Neural cell (in vitro differentiated cells): ENCODE measurements at regions not wholly inside any gene's neighbourhood (a gene's known extent, or its start where the extent isn't known, plus 50 kb on each side); places are given as distances from the start of the nearest gene placed in this dataset.

ENCODE experiments used
- H2AFZ ChIP-seq: fragments of 200-600, 300-800 bp; sonication (generic), shearing (Covaris generic); 2 replicates; pipeline ENCODE4 v1.6.0; 2014; ENCODE audit warnings: low read depth, mild to moderate bottlenecking, antibody characterized with exemption, low read length, moderate library complexity
- H3F3A ChIP-seq: fragments of 200-600 bp; shearing (Covaris generic); 2 replicates; pipeline ENCODE4 v1.6.1; 2016; ENCODE audit warnings: mild to moderate bottlenecking, moderate library complexity, mixed read lengths, antibody characterized with exemption, low read length; ENCODE audit not compliant: insufficient read depth, poor library complexity, severe bottlenecking
- H3K27ac ChIP-seq: fragments of 200-600, 300-800 bp; sonication (generic), shearing (Covaris generic); 2 replicates; pipeline ENCODE4 v1.5.1; 2014; ENCODE audit warnings: mild to moderate bottlenecking, low read length, moderate library complexity
- H3K27me3 ChIP-seq: fragments of 300-800, 200-600 bp; sonication (generic), shearing (Covaris generic); 2 replicates; pipeline ENCODE4 v1.6.0; 2014; ENCODE audit warnings: mild to moderate bottlenecking, low read depth, low read length, moderate library complexity; ENCODE audit not compliant: insufficient read depth
- H3K36me3 ChIP-seq: fragments of 300-800, 200-600 bp; sonication (generic), shearing (Covaris generic); 2 replicates; pipeline ENCODE4 v1.5.1; 2014; ENCODE audit warnings: mild to moderate bottlenecking, antibody characterized with exemption, low read length, moderate library complexity; ENCODE audit not compliant: insufficient read depth
- H3K4me2 ChIP-seq: fragments of 300-800, 200-600 bp; sonication (generic), shearing (Covaris generic); 2 replicates; pipeline ENCODE4 v1.6.0; 2014; ENCODE audit warnings: mild to moderate bottlenecking, low read length
- H3K4me3 ChIP-seq: fragments of 300-800, 200-600 bp; sonication (generic), shearing (Covaris generic); 2 replicates; pipeline ENCODE4 v1.5.1; 2014; ENCODE audit warnings: mild to moderate bottlenecking, low read length, moderate library complexity
- H3K79me2 ChIP-seq: fragments of 200-600 bp; shearing (Covaris generic); replicated peaks from 2 replicates; pipeline ENCODE4 v1.6.0; 2014; ENCODE audit warnings: mild to moderate bottlenecking, low read length, moderate library complexity; ENCODE audit not compliant: insufficient read depth
- H3K9ac ChIP-seq: fragments of 300-800, 200-600 bp; sonication (generic), shearing (Covaris generic); 2 replicates; pipeline ENCODE4 v1.6.1; 2016; ENCODE audit warnings: mild to moderate bottlenecking, low read length, mixed read lengths
- H3K9me2 ChIP-seq: fragments of 200-600 bp; shearing (Covaris generic); 2 replicates; pipeline ENCODE4 v1.6.1; 2016; ENCODE audit warnings: mild to moderate bottlenecking, low read length, mixed read lengths; ENCODE audit not compliant: insufficient read depth
- H3K9me3 ChIP-seq: fragments of 200-600, 300-800 bp; sonication (generic), shearing (Covaris generic); 2 replicates; pipeline ENCODE4 v1.6.1; 2016; ENCODE audit warnings: mild to moderate bottlenecking, mixed run types, low read length, moderate library complexity, mixed read lengths
- H4K20me1 ChIP-seq: fragments of 200-600 bp; shearing (Covaris generic); 2 replicates; pipeline ENCODE4 v1.6.1; 2016; ENCODE audit warnings: mild to moderate bottlenecking, mixed run types; ENCODE audit not compliant: insufficient read depth
- CTCF ChIP-seq: fragments of 450-650 bp; IDR thresholded peaks from 2 replicates; pipeline ENCODE4 v1.5.1; 2014; ENCODE audit warnings: antibody characterized with exemption, mild to moderate bottlenecking, moderate library complexity; ENCODE audit not compliant: poor library complexity, severe bottlenecking
- EP300 ChIP-seq: fragments of 450-650 bp; conservative IDR thresholded peaks from 2 replicates; pipeline ENCODE4 v1.6.1; 2014; ENCODE audit warnings: antibody characterized with exemption, mild to moderate bottlenecking, moderate library complexity; ENCODE audit not compliant: poor library complexity, severe bottlenecking
- EZH2 ChIP-seq: fragments of 200-600, 300-800 bp; shearing (Covaris generic), sonication (generic); IDR thresholded peaks from 2 replicates; pipeline ENCODE4 v1.6.1; 2014; ENCODE audit warnings: antibody characterized with exemption, low read length, borderline replicate concordance, mild to moderate bottlenecking; ENCODE audit not compliant: insufficient read depth, poor library complexity, severe bottlenecking
- MXI1 ChIP-seq: fragments of 450-650 bp; conservative IDR thresholded peaks from 2 replicates; pipeline ENCODE4 v1.6.1; 2014; ENCODE audit warnings: antibody characterized with exemption, mild to moderate bottlenecking; ENCODE audit not compliant: poor library complexity, severe bottlenecking
- POLR2AphosphoS5 ChIP-seq: IDR thresholded peaks from 2 replicates; pipeline ENCODE4 v1.6.1; 2012
- RAD21 ChIP-seq: fragments of 450-650 bp; conservative IDR thresholded peaks from 2 replicates; pipeline ENCODE4 v1.6.1; 2014; ENCODE audit warnings: antibody characterized with exemption, mild to moderate bottlenecking, moderate library complexity
- REST ChIP-seq: IDR thresholded peaks from 2 replicates; pipeline ENCODE4 v1.6.1; 2012; ENCODE audit warnings: borderline replicate concordance
- SMC3 ChIP-seq: fragments of 450-650 bp; conservative IDR thresholded peaks from 2 replicates; pipeline ENCODE4 v1.6.1; 2014; ENCODE audit warnings: antibody characterized with exemption, mild to moderate bottlenecking, moderate library complexity; ENCODE audit not compliant: poor library complexity
- TAF1 ChIP-seq: IDR thresholded peaks from 2 replicates; pipeline ENCODE4 v1.6.1; 2012; ENCODE audit warnings: low read depth

DNA sequence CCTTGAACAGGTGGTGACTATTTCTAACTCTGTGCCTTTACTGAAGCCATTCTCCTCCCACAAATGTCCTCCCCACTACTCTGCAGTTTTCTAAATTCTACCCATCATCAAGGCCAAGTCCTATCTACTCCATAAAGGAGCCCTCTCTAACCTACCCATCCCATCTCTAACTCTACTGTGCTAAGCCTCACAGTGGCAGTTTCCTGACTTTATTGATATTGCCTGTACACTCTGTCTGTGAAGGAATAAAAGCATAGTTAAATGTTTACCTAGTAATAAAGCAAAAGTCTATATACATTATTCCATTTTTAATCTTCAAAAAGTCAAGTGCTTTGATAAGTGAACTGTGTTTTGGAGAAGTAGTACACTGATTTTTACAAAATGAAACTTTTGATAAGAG is 178.4 kb upstream of the HMCN1 start:
- no peaks in the 10 kb centered on the region for H4K20me1 ChIP-seq
- TF ChIP-seq POLR2AphosphoS5 (no peak), SMC3 (no peak), REST (no peak), EZH2 (no peak), RAD21 (no peak), MXI1 (no peak), EP300 (no peak), CTCF (no peak), TAF1 (no peak)

DNA sequence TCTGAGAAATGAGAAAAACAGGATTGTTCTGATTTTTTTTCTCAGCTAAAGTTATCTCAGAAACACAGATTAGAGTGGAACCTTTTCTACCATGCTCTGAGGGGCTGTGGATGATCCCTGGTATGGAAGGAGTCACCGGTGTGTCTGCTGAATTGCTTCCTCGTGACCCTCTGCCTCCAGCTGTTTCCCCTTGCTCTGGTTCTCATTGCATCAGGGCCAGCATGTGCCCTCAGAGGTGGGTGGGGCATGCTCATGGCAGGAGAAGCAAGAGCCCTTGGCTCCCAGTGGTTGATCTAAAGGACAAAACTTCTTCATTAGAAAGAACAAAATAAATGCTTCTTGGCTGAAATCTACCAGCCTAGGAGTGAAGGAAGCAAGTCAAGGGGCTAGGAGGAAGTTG is 183.2 kb upstream of the HMCN1 start:
- Histone ChIP-seq H3F3A (no peaks in the 10 kb centered on the region), H3K79me2 (no peaks in the 10 kb centered on the region), H3K4me2 (no peak overlapping the region), H3K9me3 (no peaks in the 10 kb centered on the region), H3K9ac (no peak overlapping the region), H3K27ac (no peak overlapping the region), H3K36me3 (no peaks in the 10 kb centered on the region), H3K4me3 (no peak overlapping the region), H3K9me2 (no peaks in the 10 kb centered on the region), H4K20me1 (no peaks in the 10 kb centered on the region), H3K27me3 (no peaks in the 10 kb centered on the region), H2AFZ (no peak overlapping the region)
- no peak for TF ChIP-seq SMC3
- TF ChIP-seq EZH2: no peak

More for the DNA sequence above, 178.4 kb upstream of the HMCN1 start:
- H3K79me2 ChIP-seq: no peaks in the 10 kb centered on the region
- H3K9ac ChIP-seq: no peak overlapping the region
- no peak overlapping the region for H2AFZ ChIP-seq
- no peaks in the 10 kb centered on the region for H3F3A ChIP-seq
- no peaks in the 10 kb centered on the region for H3K9me3 ChIP-seq
- no peak overlapping the region for H3K27ac ChIP-seq
- no peaks in the 10 kb centered on the region for H3K27me3 ChIP-seq
- no peak overlapping the region for H3K4me3 ChIP-seq
- no peak overlapping the region for H3K4me2 ChIP-seq
- no peaks in the 10 kb centered on the region for H3K9me2 ChIP-seq
- H3K36me3 ChIP-seq: no peaks in the 10 kb centered on the region

GRCh38 chr1:185549906-185550305 is 184.3 kb upstream of the HMCN1 start:
- Histone ChIP-seq H3K79me2 (no peaks in the 10 kb centered on the region), H3K27ac (no peak overlapping the region), H2AFZ (no peak overlapping the region), H3K27me3 (no peaks in the 10 kb centered on the region), H3K36me3 (no peaks in the 10 kb centered on the region), H3F3A (no peaks in the 10 kb centered on the region), H3K4me2 (no peak overlapping the region), H3K9me3 (no peaks in the 10 kb centered on the region), H3K9ac (no peak overlapping the region), H4K20me1 (no peaks in the 10 kb centered on the region), H3K4me3 (no peak overlapping the region), H3K9me2 (no peaks in the 10 kb centered on the region)
- TF ChIP-seq EP300 (no peak), REST (no peak), RAD21 (no peak), EZH2 (no peak), CTCF (no peak), TAF1 (no peak), SMC3 (no peak), MXI1 (no peak), POLR2AphosphoS5 (no peak)
